Ovary (tissue), 3 donors: ENCODE measurements at regions not wholly inside any gene's neighbourhood (a gene's known extent, or its start where the extent isn't known, plus 50 kb on each side); places are given as distances from the start of the nearest gene placed in this dataset.

Experiments
- EP300 ChIP-seq: sonication (generic); formaldehyde crosslinking; IDR thresholded peaks from one replicate; pipeline ENCODE4 v1.6.1; 2017; ENCODE audit warnings: antibody characterized with exemption
- TF ChIP-seq, protein P1 (sequence below), 3 donors: fragments of 450-650 bp in 2 of 3; fragments of 200-600 bp in 1 of 3; IDR thresholded peaks; one replicate each; pipeline versions ENCODE4 v1.5.1 to v1.8.0; 2016 to 2022; ENCODE audit warnings: antibody characterized with exemption in 3 of 3, mild to moderate bottlenecking in 1 of 3
- donor health status: DM: no; HTN: no; CAD: no.

DNA sequence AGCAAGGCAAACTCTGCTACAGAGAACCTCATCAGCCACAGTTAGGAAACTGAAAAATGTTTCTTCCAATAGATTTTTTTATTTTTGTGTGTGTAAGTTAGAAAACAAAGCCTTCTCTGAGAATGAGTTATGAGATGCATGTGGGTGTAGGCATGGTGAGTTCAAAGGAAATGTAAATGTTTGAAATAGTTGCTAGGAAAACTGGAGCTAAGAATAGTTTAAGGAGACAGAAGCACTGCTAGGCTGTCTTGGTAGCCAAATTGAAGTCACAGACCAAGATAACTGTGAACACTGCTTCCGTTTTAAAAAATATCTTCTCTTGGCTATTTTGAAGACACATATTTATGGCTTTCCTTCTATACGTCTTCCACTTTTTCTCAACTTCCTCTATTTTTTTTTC is 1501.2 kb upstream of the CADM2 start:
- TF ChIP-seq, protein P1, sequence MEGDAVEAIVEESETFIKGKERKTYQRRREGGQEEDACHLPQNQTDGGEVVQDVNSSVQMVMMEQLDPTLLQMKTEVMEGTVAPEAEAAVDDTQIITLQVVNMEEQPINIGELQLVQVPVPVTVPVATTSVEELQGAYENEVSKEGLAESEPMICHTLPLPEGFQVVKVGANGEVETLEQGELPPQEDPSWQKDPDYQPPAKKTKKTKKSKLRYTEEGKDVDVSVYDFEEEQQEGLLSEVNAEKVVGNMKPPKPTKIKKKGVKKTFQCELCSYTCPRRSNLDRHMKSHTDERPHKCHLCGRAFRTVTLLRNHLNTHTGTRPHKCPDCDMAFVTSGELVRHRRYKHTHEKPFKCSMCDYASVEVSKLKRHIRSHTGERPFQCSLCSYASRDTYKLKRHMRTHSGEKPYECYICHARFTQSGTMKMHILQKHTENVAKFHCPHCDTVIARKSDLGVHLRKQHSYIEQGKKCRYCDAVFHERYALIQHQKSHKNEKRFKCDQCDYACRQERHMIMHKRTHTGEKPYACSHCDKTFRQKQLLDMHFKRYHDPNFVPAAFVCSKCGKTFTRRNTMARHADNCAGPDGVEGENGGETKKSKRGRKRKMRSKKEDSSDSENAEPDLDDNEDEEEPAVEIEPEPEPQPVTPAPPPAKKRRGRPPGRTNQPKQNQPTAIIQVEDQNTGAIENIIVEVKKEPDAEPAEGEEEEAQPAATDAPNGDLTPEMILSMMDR (IDR thresholded peaks at IDR 0.05), result no peak
- TF ChIP-seq EP300, result no peak
